ENCODE measurements at regions not wholly inside any gene's neighbourhood (a gene's known extent, or its start where the extent isn't known, plus 50 kb on each side); places are given as distances from the start of the nearest gene placed in this dataset.

DNA sequence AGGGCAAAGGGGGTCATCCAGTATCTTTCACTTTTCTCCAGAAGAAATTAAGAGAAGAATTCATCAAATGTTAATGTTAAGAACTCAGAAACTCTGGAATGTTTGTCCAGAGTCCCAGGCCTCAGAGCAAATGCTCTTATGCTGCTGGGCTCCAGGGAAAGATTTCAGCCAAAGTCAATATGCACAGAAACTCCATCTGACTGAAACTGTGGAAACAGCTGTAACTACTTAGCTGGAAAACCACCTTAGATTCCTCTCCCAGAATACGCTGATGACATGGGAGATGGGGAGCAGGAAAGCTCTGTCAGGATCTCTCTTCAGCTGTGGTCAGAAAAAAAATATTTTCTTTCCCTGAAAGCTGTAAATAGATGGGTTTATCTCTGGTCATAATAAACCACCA, 559.6 kb downstream of the RFPL4B start:
- TF ChIP-seq POLR2A (IDR thresholded peaks at IDR 0.05; ENCODE audit: low read length): no peak
- TF ChIP-seq GATA1 (IDR thresholded peaks at IDR 0.05; ENCODE audit: low read depth, low read length): no peak
